ENCODE measurements at regions not wholly inside any gene's neighbourhood (a gene's known extent, or its start where the extent isn't known, plus 50 kb on each side); places are given as distances from the start of the nearest gene placed in this dataset.

- no peaks in the 10 kb centered on the region for H3K36me3 ChIP-seq
- TF ChIP-seq CTCF (IDR thresholded peaks at IDR 0.05), result no peak
- ATAC-seq (no peak), DNase-seq (no peak)
- no peak overlapping the region for H3K27ac ChIP-seq
- H3K4me3 ChIP-seq, result no peak overlapping the region
- no peaks in the 10 kb centered on the region for H3K27me3 ChIP-seq
- intact Hi-C loops (cut with DNase I), result no loop called here
- no peaks in the 10 kb centered on the region for H3K9me3 ChIP-seq
- no peaks in the 10 kb centered on the region for H3K4me1 ChIP-seq
Observed at GRCh38 chr9:522190-522589, 307.5 kb downstream of the DOCK8 start.

GRCh38 chr9:522658-523057 is 308.0 kb downstream of the DOCK8 start:
- no peak overlapping the region for H3K4me3 ChIP-seq
- H3K27me3 ChIP-seq, result no peaks in the 10 kb centered on the region
- no peak overlapping the region for H3K27ac ChIP-seq
- no peaks in the 10 kb centered on the region for H3K4me1 ChIP-seq
- DNase-seq (no peak), ATAC-seq (no peak)
- TF ChIP-seq CTCF (IDR thresholded peaks at IDR 0.05), result no peak
- intact Hi-C loops (cut with DNase I), result no loop called here
- H3K36me3 ChIP-seq, result no peaks in the 10 kb centered on the region
- no peaks in the 10 kb centered on the region for H3K9me3 ChIP-seq

GRCh38 chr9:523444-523843 is 308.8 kb downstream of the DOCK8 start:
- Histone ChIP-seq H3K4me3 (no peak overlapping the region), H3K9me3 (no peaks in the 10 kb centered on the region), H3K27me3 (no peaks in the 10 kb centered on the region), H3K27ac (no peak overlapping the region), H3K36me3 (no peaks in the 10 kb centered on the region), H3K4me1 (no peaks in the 10 kb centered on the region)
- no peak for ATAC-seq
- TF ChIP-seq CTCF (IDR thresholded peaks at IDR 0.05), result no peak
- intact Hi-C loops (cut with DNase I), result no loop called here
- no peak for DNase-seq

- intact Hi-C loops (cut with DNase I), result no loop called here
- Histone ChIP-seq H3K27me3 (no peaks in the 10 kb centered on the region), H3K9me3 (no peaks in the 10 kb centered on the region), H3K4me1 (no peaks in the 10 kb centered on the region), H3K36me3 (no peaks in the 10 kb centered on the region), H3K27ac (no peak overlapping the region), H3K4me3 (no peak overlapping the region)
- no peak for TF ChIP-seq CTCF (IDR thresholded peaks at IDR 0.05)
- DNase-seq, result no peak
- ATAC-seq, result peak; percentile 17
Observed at GRCh38 chr9:524008-524407, 309.3 kb downstream of the DOCK8 start.

GRCh38 chr9:526904-527591 is 312.4 kb downstream of the DOCK8 start:
- DNase-seq (no peak), ATAC-seq (peak; percentile 72)
- no peaks in the 10 kb centered on the region for H3K36me3 ChIP-seq
- peak overlapping the region in 1 of 2 donors; percentile 18 for H3K27ac ChIP-seq
- H3K27me3 ChIP-seq, result no peaks in the 10 kb centered on the region
- no peaks in the 10 kb centered on the region for H3K9me3 ChIP-seq
- H3K4me3 ChIP-seq, result no peak overlapping the region
- TF ChIP-seq CTCF (IDR thresholded peaks at IDR 0.05), result no peak
- H3K4me1 ChIP-seq, result no peaks in the 10 kb centered on the region
- intact Hi-C loops (cut with DNase I), result no loop called here

All from left lung (tissue), 4 donors.